ENCODE measurements at regions not wholly inside any gene's neighbourhood (a gene's known extent, or its start where the extent isn't known, plus 50 kb on each side); places are given as distances from the start of the nearest gene placed in this dataset.

DNA sequence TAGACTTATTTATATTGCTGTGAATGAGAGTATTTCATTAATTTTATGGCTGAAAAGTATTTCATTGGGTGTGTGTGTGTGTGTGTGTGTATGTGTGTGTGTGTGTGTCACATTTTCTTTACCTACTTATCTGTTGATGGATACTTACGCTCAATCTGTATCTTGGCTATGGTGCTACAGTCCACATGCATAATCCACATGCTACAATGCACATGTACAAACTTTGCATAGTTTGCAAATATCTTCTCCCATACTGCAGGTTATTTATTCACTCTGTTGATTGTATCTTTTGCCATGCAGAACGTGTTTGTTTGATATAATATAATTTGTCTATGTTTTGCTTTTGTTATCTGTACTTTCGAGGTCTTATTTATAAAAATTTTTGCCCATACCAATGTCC lies 167.8 kb downstream of the RAB28 start:
- intact Hi-C loops (cut with micrococcal nuclease) = no loop called here

DNA sequence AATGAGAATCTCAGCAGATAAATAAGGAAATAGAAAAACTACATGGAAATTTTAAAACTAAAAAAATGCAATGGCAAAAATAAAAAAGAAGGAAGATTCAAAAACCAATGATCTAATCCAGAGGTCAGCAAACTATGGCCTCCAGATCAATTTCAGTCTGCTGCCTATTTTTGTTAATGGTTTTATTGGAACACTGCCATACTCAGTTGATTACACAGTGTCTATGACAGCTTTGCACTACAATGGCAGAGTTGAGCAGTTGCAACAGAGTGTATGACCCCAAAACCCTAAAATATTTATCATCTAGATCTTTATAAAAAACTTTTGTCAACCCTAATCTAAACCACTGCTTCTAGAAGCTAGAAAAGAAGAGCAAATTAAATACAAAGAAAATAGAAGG lies 170.3 kb downstream of the RAB28 start:
- intact Hi-C loops (cut with micrococcal nuclease) = no loop called here

DNA sequence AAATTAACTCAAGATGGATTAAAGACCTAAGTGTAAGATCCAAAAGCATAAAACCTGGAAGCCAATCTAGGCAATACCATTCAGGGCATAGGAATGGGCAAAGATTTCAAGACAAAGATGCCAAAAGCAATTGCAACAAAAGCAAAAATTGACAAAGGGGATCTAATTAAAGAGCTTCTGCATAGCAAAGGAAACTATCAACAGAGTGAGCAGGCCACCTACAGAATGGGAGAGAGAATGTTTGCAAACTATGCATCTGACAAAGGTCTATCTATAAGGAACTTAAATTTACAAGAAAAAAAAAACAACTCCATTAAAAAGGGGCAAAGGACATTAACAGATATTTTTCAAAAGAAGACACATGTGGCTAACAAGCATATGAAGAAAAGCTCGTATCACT lies 171.9 kb downstream of the RAB28 start:
- intact Hi-C loops (cut with micrococcal nuclease) = no loop called here

DNA sequence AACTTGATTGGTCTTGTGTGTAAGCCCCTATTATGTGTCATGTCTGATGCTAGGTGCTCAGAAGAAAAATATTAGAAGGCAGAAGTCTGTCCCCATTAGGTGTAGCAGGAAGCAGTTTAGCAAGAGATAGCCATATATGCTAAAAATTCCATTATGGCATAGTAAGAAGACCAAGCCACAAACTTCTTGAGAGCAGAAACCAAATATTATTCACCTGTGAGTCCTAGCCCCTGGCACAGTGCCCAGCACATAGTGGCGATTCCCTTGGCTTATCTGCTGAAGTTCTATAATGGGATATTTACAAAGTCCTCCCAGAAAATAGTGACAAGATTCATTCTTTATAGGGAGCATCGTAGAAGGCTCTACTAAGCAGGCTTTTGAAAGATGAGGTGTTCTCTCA lies 174.4 kb downstream of the RAB28 start:
- intact Hi-C loops (cut with micrococcal nuclease) = no loop called here

DNA sequence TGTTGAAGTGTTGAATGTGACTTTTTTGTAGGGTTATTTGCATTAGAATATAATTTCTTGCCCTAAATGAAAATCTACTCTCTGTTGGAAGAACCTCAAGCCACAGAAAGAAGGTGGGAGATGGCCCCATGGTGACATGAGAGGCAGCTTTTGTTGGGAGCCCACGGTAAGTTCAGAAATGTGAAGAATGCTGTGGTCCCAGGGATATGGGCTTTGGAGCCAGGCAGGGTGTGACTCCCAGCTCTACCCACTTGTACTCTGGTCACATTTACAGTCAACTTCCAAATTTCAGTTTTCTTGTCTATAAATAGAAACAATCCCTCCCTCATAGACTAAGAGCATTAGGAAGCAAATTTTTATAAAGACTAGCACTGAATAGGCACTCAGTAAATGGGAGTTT lies 177.8 kb downstream of the RAB28 start:
- intact Hi-C loops (cut with micrococcal nuclease) = no loop called here

DNA sequence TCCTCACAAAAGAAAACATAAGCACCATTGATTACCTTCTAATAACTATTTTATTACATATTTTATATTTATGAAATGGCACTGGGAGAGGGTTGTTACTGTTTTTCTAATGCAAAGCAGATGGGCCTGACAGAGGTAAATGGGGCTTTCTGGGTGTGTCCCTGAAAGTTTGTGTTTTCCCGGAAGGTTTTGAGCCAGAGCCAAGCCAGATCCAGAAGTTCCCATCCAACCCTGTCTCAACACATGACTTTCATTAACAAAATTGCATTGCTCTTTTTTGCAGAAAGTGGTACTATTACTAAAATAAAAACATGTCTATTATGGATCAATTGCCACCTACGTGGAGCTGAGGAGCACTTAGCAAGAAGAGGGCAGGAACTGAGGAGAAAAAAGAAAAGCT lies 181.3 kb downstream of the RAB28 start:
- intact Hi-C loops (cut with micrococcal nuclease) = no loop called here

DNA sequence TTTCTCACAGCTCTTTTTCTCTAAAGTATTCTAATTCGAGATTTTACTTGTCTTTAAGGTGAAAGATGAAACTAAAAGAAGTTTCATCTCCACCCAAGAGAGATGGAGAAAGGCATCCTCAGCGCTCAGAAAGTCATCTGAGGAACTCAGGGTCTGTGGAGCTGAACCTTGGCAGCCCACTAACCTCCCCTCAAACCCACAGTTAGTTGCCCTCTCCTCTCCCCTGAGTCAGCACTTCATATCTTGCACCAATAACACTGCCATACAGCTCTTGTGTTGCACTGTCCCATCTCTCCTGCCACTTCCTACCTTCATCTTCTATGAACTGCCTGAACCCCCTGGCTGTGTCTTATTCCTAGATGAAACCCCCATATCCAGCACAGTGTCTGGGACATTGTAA lies 184.8 kb downstream of the RAB28 start:
- intact Hi-C loops (cut with micrococcal nuclease) = no loop called here

DNA sequence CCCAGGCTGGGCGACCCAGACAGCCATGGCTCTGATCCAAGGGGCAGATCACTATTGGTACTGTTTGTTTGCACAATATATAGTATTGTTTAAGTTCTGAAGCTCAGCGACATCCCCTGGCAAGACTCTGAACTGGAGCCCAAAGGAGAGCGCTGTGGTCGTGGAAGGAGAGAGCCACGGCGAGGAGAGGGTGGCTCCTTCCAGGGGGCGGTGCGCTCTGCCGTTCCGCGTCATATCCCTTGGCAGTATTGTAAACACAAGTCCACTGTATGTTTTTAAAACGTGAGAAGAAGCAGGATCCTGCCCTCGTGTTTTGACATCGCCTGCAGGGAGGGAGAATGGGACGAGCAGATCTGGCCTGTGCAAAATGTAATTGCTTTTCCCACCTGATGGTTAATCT lies 185.5 kb downstream of the RAB28 start:
- intact Hi-C loops (cut with micrococcal nuclease) = no loop called here

DNA sequence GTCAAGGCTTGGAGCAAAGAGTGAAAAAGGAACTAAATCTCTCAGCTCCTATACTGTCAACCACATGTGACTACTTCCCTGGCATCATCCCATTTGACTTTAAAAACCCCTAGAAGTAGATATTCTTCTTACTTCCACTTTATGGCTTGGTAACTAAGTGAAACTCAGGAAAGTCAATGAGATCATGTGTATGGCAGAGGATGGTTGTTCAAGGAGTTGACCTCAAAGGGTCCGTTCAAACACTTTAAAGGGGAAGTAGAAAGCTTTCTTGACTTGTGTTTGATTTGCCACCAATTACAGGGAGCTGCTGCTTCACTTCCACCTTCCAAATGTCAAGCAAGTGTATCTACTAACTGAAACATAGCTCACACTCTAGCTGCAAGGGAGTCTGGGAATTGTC lies 187.2 kb downstream of the RAB28 start:
- intact Hi-C loops (cut with micrococcal nuclease) = no loop called here

DNA sequence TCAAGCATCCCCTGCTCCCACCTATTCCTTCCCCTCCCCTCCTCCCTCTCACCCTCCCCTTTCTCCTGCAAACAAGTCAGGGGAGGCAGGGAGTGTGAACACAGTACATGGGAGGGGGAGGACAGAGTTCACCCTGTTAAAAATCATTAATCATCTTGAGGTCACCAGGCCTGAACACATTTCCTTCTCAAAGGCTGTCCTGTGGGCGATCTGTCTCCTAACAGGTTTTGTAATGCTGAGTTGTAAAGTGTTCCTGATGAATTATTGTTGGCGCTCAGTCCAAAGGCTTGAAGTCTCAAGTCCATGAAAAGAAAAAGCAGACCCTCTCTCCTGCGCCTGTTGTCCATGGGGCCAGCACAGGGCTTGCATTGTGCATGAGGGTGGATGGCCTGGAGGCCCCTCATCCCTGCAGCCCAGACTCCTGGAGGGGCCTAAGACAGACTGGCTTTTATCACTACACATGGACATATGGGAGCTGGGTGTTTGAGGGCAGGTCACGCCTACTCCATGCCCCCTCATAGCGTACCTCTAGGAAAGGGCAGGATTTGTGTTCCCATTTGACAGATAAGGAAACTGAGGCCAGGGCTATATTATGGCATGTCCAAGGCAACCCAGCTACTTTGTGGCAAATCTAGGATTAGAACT lies 189.1 kb downstream of the RAB28 start:
- intact Hi-C loops (cut with micrococcal nuclease) = no loop called here

DNA sequence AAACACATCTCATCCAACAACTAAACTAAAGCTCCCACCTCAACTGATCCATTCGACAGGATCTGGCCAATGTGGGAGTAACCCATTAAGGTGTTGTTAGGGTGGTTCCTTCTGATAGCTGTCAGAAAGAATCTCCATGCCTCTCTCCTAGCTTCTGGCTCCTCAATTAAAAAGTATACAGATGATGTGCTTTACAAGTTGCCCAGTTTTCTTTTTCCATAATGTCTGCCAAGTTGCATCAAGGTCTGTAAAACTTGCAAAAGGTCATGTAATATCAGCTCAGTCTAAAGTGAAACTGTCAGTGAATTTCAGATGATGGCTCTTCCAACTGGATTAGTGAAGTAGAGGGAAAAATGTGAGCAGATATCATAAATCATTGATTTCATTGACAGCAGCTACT lies 191.8 kb downstream of the RAB28 start:
- intact Hi-C loops (cut with micrococcal nuclease) = no loop called here

DNA sequence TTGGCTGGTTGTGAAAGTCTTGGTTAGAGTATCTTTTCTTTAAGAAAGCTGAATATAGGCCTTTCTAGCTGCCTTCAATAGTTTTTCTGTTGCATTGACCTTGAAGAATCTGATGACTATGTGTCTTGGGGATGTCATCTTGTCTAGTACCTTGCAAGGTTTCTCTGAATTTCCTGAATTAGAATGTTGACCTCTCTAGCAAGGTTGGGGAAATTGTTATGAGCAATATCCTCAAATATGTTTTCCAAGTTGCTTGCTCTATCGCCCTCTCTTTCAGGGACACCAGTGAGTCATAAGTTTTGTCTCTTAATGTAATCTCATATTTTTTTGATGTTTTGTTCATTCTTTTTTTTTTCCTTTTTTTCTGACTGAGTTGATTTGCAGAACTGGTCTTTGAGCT lies 194.7 kb downstream of the RAB28 start:
- intact Hi-C loops (cut with micrococcal nuclease) = no loop called here

DNA sequence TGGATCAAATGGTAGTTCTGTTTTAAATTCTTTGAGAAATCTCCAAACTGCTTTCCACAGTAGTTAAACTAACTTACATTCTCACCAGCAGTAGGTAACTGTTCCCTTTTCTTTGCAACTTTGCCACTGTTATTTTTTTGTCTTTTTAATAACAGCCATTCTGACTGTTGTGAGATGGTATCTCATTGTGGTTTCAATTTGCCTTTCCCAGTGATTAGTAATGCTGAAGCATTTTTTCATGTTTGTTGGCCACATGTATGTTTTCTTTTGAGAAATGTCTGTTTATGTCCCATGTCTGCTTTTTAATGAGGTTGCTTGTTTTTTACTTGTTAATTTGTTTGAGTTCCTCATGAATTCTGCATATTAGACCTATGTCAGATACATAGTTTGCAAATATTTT lies 198.8 kb downstream of the RAB28 start:
- intact Hi-C loops (cut with micrococcal nuclease) = no loop called here

DNA sequence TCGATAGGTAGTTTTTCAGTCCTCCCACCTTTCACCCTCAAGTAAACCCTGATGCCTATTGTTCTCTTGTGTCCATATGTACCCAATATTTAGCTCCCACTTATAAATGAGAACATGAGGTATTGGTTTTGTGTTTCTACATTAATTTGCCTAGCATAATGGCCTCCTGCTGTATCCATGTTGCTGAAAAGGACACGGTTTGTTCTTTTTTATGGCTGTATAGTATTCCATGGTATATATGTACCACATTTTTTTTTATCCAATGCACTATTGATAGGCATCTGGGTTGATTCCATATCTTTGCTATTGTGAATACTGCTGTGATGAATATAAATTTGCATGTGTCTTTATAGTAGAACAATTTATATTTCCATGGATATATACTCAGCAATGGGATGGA lies 199.2 kb downstream of the RAB28 start:
- intact Hi-C loops (cut with micrococcal nuclease) = no loop called here

DNA sequence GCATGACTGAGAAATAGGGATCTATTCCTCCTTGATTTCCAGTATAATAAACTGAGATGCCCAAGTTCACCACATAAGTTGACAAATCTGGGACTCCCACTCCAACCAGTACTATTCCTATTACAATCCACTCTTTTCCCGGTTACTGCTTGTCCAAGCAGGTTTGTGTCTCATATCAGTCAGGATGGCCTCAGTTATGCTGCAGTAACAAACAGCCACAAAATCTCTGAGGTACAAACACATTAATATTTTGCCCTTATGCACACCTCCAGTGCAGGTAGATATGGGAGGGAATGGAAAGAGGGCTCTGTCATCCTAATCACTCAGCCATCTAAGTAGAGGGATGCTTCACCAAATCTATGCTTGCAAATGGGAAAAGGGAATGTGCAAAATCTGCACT lies 207.8 kb downstream of the RAB28 start:
- intact Hi-C loops (cut with micrococcal nuclease) = no loop called here

DNA sequence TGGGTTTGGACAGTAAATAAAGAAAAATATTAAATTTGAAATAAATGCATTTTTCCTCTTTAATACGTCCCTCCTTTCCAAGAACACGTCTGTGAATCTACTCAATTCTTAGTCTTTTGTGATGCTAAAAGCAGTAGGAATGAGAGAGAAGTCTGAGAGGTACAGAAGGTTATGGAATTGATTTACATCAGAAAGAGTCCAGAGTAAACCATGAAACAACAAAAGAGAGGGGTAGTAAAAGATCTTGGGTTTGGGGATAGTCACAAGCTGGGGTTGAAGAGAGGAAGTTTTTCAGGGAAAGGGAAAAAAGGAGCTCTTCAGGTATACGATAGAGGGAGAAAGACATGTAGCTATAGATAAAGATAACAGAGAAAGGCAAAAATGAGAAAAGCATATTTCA lies 215.4 kb downstream of the RAB28 start:
- intact Hi-C loops (cut with micrococcal nuclease) = no loop called here

DNA sequence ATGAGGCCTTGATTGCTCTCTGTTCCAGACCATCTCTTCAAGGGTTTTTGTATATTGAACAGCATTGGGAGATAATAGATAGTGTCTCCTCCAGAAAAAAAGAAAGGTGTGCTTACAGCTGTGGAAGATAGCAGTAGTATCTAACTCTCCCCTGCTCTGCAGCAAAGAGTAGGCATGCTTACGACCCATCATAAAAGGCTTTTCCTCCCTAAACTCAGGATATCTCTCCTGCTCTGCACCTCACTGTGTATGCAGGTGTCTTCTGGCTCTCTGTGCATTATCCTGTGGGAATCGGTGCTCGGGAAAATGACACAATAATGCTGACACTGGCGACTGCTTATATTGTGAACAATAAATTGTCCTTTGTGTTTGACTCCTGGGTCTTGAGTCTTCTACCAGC lies 216.0 kb downstream of the RAB28 start:
- intact Hi-C loops (cut with micrococcal nuclease) = no loop called here

DNA sequence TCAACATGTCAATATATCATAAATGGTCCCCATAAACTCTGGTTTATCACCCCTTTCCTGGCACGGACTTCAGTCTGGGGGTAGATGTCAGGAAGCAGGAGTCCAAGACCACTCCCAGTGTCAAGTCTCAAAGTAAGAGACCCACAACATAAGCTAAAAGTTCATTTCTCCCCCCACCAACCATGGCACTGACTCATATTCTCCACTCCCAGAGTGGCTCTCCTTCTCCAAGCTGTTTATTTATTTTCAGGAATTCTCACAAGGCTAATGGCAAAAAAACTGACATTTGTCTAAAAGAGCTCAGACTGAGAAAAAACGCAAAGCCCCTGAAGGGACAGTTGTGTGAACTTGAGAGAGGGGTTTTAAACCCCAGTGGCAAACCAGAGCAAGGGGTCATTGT lies 217.0 kb downstream of the RAB28 start:
- intact Hi-C loops (cut with micrococcal nuclease) = no loop called here

DNA sequence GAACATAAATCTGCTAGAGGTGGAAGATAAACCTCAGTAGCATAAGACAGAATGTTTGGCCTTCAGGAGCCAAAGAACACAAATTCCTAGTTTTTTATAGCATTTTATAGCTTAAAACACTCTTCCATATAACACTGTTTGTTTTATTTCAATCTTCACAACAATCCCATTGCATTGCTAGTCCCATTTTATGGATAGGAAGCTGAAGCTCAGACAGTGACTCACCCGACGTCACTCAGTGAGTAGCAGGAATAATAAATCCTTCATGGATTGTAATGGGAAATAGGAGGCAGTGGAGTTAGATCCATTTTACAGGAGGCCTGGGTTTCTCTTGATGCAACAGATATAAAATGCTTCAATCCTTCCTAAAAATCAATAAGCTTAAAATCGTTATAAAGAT lies 217.5 kb downstream of the RAB28 start:
- intact Hi-C loops (cut with micrococcal nuclease) = no loop called here

DNA sequence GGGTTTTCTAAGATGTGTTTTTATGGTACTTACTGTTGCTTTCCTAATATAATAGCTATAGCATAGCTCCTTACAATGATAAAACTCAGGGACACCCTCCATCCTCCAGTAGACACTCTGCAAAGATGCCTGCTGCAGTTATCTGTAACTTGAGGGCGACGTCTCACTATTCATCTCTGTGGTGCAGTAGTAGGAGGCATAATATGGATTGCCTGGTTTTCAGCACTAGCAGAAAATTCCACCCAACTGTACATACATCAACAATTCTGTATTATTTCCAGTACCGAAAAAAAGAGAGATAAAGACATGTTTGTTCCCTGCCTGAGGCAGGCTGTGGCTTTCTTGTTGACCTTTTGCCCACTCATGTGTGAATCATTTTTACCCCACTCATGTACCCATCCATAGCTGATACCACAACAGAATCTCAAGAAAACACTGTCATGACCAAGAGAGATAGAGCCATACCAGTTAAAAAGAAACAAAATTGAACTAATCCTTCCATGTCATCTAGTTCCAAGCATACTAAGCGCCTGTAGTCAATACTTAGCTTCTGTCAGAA lies 220.1 kb downstream of the RAB28 start:
- intact Hi-C loops (cut with micrococcal nuclease) = no loop called here

DNA sequence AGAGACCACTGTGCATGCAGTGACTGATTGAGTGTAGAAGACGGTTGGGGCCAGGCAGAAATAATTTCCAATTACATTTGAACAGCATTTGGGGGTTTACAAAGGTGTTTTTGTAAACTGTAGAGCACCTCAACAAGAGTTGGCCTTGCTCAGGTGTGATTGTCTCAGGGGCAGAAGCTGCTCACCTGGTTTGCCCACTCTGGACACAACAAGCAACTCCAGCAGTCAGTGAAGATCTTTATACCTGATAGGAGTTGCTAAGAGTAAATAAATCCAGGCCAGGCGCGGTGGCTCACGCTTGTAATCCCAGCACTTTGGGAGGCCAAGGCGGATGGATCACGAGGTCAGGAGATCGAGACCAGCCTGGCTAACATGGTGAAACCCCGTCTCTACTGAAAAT lies 221.3 kb downstream of the RAB28 start:
- intact Hi-C loops (cut with micrococcal nuclease) = no loop called here

DNA sequence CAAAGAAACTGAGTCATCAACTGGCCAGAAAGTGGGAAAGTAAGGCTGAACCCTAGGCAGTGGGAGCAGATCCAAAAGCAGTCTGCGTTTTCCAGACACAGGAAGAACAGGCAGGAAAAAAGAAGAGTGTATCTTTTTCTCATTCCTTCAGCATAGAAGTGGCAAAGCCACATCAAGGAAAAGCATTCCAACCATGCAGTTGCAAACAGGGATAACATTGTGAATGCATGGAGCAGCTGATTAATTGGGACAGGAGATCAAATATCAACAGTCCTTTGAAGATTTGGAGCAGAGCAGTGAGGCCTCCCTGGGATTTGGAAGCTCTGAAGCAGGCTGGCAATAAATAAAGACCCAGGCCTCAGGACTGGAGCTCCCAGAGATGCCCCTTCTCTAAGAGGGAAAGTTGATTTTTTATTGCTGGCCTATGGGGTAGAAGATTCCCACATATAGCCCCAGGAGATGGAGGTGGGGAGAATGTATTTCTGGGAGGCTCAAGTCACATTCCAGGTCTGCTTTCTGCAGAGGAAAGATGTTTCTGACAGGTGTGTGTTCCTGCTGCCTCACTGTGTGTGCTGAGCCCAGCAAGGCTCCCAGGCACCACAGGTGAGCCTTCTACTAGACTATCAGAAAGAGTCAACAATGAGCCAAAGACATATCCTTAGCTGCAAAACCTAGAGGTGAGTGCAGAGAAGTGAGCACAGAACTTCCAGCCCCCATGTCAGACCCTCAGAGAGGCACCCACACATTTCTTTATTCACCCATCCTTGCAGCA lies 222.5 kb downstream of the RAB28 start:
- intact Hi-C loops (cut with micrococcal nuclease) = no loop called here

DNA sequence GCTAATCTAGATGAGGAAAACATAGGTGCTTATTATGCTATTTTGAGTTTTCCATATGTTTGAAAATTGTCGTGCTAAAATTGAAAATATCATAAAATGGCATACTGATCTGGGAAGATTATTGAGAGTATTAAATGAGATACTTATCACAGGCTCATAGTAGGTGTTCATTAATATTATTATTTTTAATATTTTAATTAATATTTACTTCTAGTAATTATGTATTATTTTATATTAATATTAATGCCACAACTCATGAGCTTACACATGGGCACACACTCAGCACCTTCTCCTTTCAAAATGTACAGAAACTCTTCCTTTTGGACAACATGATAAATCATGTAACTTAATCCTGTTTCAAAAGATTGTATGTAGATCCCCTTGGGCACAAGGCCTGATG lies 223.6 kb downstream of the RAB28 start:
- intact Hi-C loops (cut with micrococcal nuclease) = no loop called here
